NCI-H2029 treated with DMSO at 0.1 percent for 48 hours (cell line): ENCODE measurements at regions not wholly inside any gene's neighbourhood (a gene's known extent, or its start where the extent isn't known, plus 50 kb on each side); places are given as distances from the start of the nearest gene placed in this dataset.
"Not testable (repeated sequence)": the region's sequence is repeated elsewhere in the genome, so short reads cannot be mapped to it uniquely, and the experiment has no call there.

Experiments
- DNase-seq: peaks from one replicate; lab custom pipeline; 2025; lab: John Stamatoyannopoulos, UW

GRCh38 chrX:104513162-104513561, 52.8 kb upstream of the IL1RAPL2 start:
- no peak for DNase-seq

- no peak for DNase-seq
These were observed 55.2 kb upstream of the IL1RAPL2 start for GRCh38 chrX:104510801-104511200.

- DNase-seq: no peak
These were observed 63.5 kb upstream of the IL1RAPL2 start for GRCh38 chrX:104502460-104502859.

- DNase-seq: no peak
These were observed 77.2 kb upstream of the IL1RAPL2 start for GRCh38 chrX:104488811-104489210.

- DNase-seq: no peak
These were observed 79.3 kb upstream of the IL1RAPL2 start for GRCh38 chrX:104486691-104487090.

- DNase-seq: no peak
These were observed 83.2 kb upstream of the IL1RAPL2 start for GRCh38 chrX:104482757-104483156.

GRCh38 chrX:104469771-104470170, 96.2 kb upstream of the IL1RAPL2 start:
- no peak for DNase-seq

GRCh38 chrX:104459796-104460195, 106.2 kb upstream of the IL1RAPL2 start:
- DNase-seq: no peak

GRCh38 chrX:104457130-104457529, 108.9 kb upstream of the IL1RAPL2 start:
- not testable (repeated sequence) for DNase-seq

- DNase-seq: no peak
These were observed 115.7 kb upstream of the IL1RAPL2 start for GRCh38 chrX:104450316-104450715.

- no peak for DNase-seq
These were observed 120.4 kb upstream of the IL1RAPL2 start for GRCh38 chrX:104445591-104445990.

GRCh38 chrX:104435249-104435648, 130.8 kb upstream of the IL1RAPL2 start:
- peak; percentile 25 for DNase-seq

GRCh38 chrX:104432321-104432720, 133.7 kb upstream of the IL1RAPL2 start:
- DNase-seq: no peak

GRCh38 chrX:104430742-104431119, 135.3 kb upstream of the IL1RAPL2 start:
- DNase-seq: no peak

- no peak for DNase-seq
These were observed 135.8 kb upstream of the IL1RAPL2 start for GRCh38 chrX:104430072-104430741.

GRCh38 chrX:104428231-104428630, 137.8 kb upstream of the IL1RAPL2 start:
- DNase-seq: no peak

- no peak for DNase-seq
These were observed 138.3 kb upstream of the IL1RAPL2 start for GRCh38 chrX:104427693-104428092.

GRCh38 chrX:104427073-104427472, 138.9 kb upstream of the IL1RAPL2 start:
- DNase-seq: no peak

- no peak for DNase-seq
These were observed 145.1 kb upstream of the IL1RAPL2 start for GRCh38 chrX:104420907-104421306.

- no peak for DNase-seq
These were observed 146.1 kb upstream of the IL1RAPL2 start for GRCh38 chrX:104419926-104420325.

- DNase-seq: no peak
These were observed 146.8 kb upstream of the IL1RAPL2 start for GRCh38 chrX:104419211-104419610.

GRCh38 chrX:104411800-104412199, 154.2 kb upstream of the IL1RAPL2 start:
- DNase-seq: no peak

- DNase-seq: no peak
These were observed 145.7 kb upstream of the ESX1 start for GRCh38 chrX:104400387-104400786.

- DNase-seq: no peak
These were observed 137.6 kb upstream of the ESX1 start for GRCh38 chrX:104392350-104392749.
